CD4-positive, alpha-beta T cell treated with Interleukin-15 for 1 hour (primary cell): ENCODE measurements at regions not wholly inside any gene's neighbourhood (a gene's known extent, or its start where the extent isn't known, plus 50 kb on each side); places are given as distances from the start of the nearest gene placed in this dataset.
A peak's percentile ranks its signal among the peaks of the same experiment; 100 is the strongest.
"Not testable (repeated sequence)": the region's sequence is repeated elsewhere in the genome, so short reads cannot be mapped to it uniquely, and the experiment has no call there.

Experiments used
- DNase-seq: peaks from one replicate; pipeline ENCODE4 v3.0.0-alpha.2; 2020

- DNase-seq = no peak
These were observed 557.9 kb downstream of the UQCRFS1 start for GRCh38 chr19:28655054-28655453.

- no peak for DNase-seq
These were observed 560.2 kb downstream of the UQCRFS1 start for GRCh38 chr19:28652765-28653164.

DNA sequence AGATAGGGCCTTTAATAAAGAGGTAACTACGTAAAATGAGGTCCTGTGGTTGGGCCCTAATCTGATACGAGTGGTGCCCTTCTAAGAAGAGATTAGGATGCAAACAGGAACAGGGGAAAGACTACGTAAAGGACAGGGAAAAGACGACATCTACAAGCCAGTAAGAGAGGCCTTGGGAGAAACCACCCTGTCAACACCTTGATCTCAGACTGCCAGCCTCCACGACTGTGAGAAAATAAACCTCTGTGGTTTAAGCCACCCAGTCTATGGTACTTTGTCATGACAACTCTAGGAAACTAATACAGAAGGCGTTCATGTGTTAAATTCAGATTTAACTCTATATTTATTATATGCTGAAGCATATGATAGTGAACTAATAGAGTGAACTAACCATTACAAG lies 566.3 kb downstream of the UQCRFS1 start:
- DNase-seq = no peak

DNA sequence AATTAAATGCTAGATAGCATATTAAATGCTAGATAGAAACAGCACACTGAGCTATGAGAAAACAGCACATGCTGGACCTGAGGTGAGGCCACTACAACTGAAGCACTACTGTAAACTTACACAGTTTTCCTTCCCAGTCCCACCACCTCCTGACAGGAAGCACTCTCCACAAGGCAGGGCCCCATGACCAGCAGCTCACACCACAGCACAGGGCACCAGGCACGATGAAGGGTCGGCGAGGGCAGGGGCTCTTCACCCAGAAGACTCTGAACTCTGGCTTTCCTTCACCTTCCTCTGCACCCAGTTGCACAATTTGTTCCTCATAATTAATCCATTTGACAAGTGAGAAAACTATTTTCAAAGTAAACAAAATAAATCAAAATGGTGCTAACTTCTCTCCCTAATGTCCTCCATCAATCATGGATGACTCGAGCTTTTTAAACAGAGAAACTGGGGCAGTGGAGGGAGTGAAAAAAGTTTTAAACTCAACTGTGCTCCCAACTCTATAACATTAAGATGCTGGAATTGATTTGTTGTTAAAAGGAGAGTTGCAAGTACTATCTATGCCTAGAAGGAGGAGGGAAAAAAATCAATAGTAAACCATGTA lies 568.7 kb downstream of the UQCRFS1 start:
- DNase-seq = no peak

- DNase-seq = no peak
These were observed 569.9 kb downstream of the UQCRFS1 start for GRCh38 chr19:28642787-28643683.

DNA sequence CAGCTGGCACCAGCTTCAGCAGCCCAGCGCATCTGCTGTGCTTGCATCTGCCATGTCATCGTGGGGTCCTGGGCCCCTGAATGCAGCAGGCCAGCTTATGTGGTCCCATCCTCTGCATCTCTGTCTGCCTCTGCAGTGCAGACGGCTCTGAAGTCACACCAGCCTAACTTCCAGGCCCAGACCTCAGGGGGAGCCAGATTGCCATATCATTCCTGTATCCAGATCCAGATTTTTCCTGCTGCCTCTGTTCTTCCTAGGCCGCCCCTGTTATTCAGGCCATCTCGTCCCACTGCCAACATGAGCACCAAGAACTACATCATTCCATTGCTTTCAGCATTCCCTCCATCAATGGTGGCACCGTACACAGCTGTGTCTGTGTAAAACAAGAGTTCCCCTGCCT lies 571.6 kb downstream of the UQCRFS1 start:
- DNase-seq = no peak

DNA sequence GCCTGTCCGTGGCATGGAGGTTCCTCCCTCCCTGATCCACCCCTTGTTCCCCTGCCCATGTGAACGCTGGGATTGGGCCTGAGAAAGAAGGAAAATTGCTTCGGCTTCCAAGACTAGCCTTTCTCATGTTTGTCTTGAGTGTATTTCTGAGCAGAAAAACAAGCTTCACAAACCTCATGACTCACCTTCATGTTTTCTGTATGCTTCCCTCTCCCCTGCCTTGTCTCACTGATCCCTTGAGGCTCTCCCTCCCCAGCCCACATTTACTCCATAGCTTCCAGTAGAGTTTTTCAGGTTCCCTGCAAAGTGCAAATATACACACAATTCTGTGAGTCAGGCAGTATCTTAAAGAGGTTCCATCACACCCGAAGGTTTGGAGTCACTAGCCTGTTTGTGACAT lies 572.4 kb downstream of the UQCRFS1 start:
- DNase-seq = no peak

DNA sequence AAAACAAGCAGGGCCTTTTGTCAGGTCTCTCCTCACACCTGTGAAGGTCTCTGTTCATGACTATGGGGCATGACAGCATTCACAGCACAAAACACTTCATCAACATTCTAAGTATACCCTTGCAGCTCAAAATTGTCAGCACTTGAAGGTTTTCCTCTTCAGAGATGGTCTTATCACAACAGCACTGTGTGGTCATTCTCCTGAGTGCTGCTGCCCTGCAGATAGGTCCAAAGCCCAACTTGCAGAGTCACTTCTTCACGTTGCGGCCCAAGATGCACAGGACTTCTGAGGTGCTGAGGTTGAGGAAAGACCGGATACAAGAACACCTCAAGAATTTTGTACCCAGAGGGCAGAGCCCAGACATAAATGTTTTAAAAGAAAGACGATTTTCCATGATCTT lies 574.5 kb downstream of the UQCRFS1 start:
- DNase-seq = no peak

DNA sequence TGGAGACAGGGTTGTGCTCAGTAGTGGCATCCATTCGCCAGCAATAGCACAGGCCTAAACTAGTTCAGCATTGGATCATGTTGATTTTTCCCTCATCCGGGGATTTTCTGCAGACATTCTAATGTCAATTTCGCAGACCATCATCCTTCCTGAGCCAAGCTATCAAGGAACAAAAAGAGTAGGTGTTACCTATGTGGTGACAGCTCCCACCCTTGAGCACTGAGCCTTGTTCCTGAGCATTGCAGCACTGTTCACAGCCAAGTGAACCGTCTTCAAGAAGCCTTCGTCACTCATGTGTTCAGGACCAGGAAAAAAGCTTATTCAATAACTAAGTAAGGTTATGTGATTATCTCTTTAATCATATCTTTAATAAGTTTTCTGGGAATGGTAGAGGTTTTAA lies 576.2 kb downstream of the UQCRFS1 start:
- DNase-seq = no peak

GRCh38 chr19:28636016-28636629 lies 576.8 kb downstream of the UQCRFS1 start:
- DNase-seq = no peak

- no peak for DNase-seq
These were observed 578.1 kb downstream of the UQCRFS1 start for GRCh38 chr19:28634837-28635236.

DNA sequence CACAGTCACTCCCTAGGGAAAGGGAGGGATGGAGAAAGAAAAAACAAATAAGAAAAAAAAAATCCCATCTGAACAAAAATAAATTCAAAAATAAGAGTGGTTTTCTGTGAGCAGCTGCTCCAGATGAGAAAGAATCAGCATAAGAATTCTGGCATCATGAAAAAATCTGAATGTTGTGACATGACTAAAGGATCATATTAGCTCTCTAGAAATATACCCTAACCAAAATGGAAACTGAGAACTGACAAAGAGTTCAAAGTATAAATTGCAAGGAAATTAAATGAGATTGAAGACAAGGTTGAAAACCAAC lies 579.0 kb downstream of the UQCRFS1 start:
- no peak for DNase-seq

GRCh38 chr19:28633319-28634018 lies 579.5 kb downstream of the UQCRFS1 start:
- peak; percentile 61 for DNase-seq

DNA sequence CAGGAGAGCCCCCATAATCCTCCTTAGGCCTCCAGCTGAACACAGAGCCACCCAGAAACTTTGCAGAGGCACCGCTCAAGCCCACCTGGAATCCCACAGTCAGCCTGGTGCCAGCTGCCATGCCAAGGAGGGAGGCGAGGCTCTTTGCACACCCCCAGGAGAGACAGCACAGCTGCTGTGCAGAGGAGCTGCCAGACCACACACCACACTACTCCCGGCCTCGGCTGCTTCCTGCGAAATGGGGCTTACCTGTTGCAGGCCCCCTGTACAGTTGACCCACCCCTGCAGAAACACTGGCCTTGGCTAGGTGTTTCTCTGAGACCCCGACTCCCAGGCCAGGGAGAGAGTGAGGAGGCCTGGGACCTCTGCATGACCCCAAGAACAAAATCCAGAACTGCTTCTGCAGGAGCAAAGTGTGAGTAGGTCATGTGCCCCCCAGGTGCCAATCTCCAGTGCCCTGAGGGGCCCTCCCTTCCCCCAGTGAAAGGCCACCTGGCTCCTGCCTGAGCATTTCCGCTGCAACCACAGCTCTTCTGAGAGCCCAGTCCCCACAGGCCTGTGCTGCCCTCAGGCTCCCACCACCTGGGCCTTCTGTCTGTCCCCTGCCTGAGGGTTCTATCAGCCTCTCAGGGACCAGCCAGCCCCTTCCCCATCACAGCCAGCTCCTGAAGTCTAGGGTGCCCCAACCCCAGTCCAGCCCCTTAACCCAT lies 580.4 kb downstream of the UQCRFS1 start:
- DNase-seq = no peak

DNA sequence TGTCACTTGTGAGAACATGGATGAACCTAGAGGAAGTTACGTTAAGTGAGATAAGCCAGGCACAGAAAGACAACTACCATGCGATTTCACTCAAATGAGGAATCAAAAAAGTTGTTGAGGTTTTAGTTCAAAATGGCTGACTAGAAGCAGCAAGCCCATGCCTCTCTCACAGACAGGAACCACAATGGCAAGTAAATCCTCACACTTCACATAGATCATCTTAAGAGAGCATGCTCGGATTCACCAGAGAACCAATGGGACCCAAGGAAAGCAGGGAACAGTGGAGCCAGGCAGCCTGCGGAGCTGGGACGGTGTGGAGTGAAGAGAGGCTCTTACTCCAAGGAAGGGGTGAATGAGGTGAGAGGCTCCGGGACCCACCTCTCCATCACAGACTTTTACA lies 581.0 kb downstream of the UQCRFS1 start:
- no peak for DNase-seq

DNA sequence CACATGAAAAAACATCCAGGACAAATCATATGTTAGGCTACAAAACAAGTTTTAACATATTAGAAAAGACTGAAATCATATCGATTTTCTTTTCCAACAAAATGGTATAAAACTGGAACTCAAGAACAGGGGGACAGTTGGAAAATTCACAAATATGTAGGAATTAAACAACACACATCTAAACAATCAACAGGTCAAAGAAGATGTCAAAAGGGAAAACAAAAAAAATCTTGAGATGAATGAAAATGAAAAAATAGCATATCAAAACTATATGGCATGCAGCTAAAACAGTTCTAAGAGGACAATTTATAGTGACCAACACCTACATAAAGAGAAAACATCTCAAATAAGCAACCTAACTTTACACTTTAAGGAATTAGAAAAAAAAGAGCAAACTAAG lies 585.3 kb downstream of the UQCRFS1 start:
- DNase-seq = no peak

GRCh38 chr19:28626407-28626806 lies 586.5 kb downstream of the UQCRFS1 start:
- not testable (repeated sequence) for DNase-seq

GRCh38 chr19:28619816-28620429 lies 593.0 kb downstream of the UQCRFS1 start:
- no peak for DNase-seq

DNA sequence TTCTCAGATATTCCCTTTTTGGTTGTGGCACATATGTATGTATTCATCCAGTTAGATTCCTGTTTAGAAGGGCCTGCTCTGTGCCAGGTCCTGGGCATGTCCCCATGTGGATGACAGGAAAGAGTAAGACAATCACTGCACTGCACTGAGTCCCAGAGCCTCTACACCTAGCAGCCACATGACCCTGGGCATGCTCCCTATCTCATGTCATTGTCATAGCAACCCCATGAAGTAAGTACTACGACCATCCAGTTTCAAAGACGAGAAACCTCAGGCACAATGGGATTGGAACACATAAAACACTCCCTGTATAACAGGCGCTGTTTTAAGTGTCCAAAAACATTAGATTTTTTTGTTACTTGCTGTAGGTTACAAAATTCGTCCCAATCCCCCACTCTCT lies 594.4 kb downstream of the UQCRFS1 start:
- no peak for DNase-seq

GRCh38 chr19:28615966-28616365 lies 597.0 kb downstream of the UQCRFS1 start:
- no peak for DNase-seq

DNA sequence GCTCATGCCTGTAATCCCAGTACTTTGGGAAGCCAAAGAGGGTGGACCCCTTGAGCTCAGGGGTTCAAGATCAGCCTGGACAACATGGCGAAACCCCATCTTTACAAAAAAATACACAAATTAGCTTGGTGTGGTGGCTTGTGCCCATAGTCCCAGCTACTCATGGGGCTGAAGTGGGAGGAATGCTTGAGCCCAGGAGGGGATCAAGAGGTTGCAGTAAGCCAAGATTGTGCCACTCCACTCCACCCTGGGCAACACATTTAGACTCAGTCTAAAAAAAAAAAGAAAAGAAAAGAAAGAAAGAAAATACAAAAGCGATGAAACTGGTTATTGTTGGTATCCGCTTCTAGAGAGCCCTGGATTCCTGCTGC lies 597.4 kb downstream of the UQCRFS1 start:
- DNase-seq = no peak
